Parathyroid adenoma (tissue), 2 donors: ENCODE measurements at regions not wholly inside any gene's neighbourhood (a gene's known extent, or its start where the extent isn't known, plus 50 kb on each side); places are given as distances from the start of the nearest gene placed in this dataset.

ENCODE experiments used
- H2AFZ ChIP-seq: fragments of 300-600 bp; sonication (generic); one replicate; pipeline ENCODE4 v1.7.0; 2017; ENCODE audit warnings: antibody characterized with exemption, mild to moderate bottlenecking
- H3K27ac ChIP-seq: fragments of 300-600 bp; sonication (generic); one replicate; pipeline ENCODE4 v1.7.0; 2017
- H3K27me3 ChIP-seq: fragments of 300-600 bp; sonication (generic); one replicate; pipeline ENCODE4 v1.7.0; 2017; ENCODE audit warnings: low read length; ENCODE audit not compliant: control insufficient read depth, insufficient read depth
- H3K36me3 ChIP-seq: fragments of 300-600 bp; sonication (generic); one replicate; pipeline ENCODE4 v1.7.0; 2017; ENCODE audit warnings: low read length; ENCODE audit not compliant: control insufficient read depth, insufficient read depth
- H3K4me1 ChIP-seq: fragments of 300-600 bp; sonication (generic); one replicate; pipeline ENCODE4 v1.7.0; 2017; ENCODE audit warnings: control low read depth
- H3K4me2 ChIP-seq: fragments of 300-600 bp; sonication (generic); one replicate; pipeline ENCODE4 v1.7.0; 2017; ENCODE audit warnings: low read length
- H3K4me3 ChIP-seq: fragments of 300-600 bp; sonication (generic); one replicate; pipeline ENCODE4 v1.7.0; 2017; ENCODE audit warnings: low read depth, low read length
- H3K79me2 ChIP-seq: fragments of 300-600 bp; sonication (generic); one replicate; pipeline ENCODE4 v1.7.0; 2017; ENCODE audit warnings: control low read depth
- H3K9ac ChIP-seq: fragments of 300-600 bp; sonication (generic); one replicate; pipeline ENCODE4 v1.7.0; 2017; ENCODE audit warnings: mild to moderate bottlenecking
- H3K9me3 ChIP-seq: fragments of 300-600 bp; sonication (generic); one replicate; pipeline ENCODE4 v1.7.0; 2017; ENCODE audit warnings: low read length; ENCODE audit not compliant: control insufficient read depth
- TF ChIP-seq, protein P1 (sequence below): fragments of 300-600 bp; sonication (generic); IDR thresholded peaks from one replicate; pipeline ENCODE4 v1.7.0; 2017; ENCODE audit warnings: antibody characterized with exemption, mild to moderate bottlenecking
- donor health status: primary hyperparathyroidism.

- H3K79me2 ChIP-seq = no peaks in the 10 kb centered on the region
- no peaks in the 10 kb centered on the region for H3K9me3 ChIP-seq
- H3K36me3 ChIP-seq = no peaks in the 10 kb centered on the region
- H3K9ac ChIP-seq = no peak overlapping the region
- no peaks in the 10 kb centered on the region for H3K4me1 ChIP-seq
- H3K27me3 ChIP-seq = no peaks in the 10 kb centered on the region
- H2AFZ ChIP-seq = no peak overlapping the region
- TF ChIP-seq, protein P1, sequence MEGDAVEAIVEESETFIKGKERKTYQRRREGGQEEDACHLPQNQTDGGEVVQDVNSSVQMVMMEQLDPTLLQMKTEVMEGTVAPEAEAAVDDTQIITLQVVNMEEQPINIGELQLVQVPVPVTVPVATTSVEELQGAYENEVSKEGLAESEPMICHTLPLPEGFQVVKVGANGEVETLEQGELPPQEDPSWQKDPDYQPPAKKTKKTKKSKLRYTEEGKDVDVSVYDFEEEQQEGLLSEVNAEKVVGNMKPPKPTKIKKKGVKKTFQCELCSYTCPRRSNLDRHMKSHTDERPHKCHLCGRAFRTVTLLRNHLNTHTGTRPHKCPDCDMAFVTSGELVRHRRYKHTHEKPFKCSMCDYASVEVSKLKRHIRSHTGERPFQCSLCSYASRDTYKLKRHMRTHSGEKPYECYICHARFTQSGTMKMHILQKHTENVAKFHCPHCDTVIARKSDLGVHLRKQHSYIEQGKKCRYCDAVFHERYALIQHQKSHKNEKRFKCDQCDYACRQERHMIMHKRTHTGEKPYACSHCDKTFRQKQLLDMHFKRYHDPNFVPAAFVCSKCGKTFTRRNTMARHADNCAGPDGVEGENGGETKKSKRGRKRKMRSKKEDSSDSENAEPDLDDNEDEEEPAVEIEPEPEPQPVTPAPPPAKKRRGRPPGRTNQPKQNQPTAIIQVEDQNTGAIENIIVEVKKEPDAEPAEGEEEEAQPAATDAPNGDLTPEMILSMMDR = no peak
- no peak overlapping the region for H3K4me3 ChIP-seq
- H3K27ac ChIP-seq = no peak overlapping the region
- H3K4me2 ChIP-seq = no peak overlapping the region
These were observed 78.4 kb upstream of the MED9 start for GRCh38 chr17:17398188-17398942.

DNA sequence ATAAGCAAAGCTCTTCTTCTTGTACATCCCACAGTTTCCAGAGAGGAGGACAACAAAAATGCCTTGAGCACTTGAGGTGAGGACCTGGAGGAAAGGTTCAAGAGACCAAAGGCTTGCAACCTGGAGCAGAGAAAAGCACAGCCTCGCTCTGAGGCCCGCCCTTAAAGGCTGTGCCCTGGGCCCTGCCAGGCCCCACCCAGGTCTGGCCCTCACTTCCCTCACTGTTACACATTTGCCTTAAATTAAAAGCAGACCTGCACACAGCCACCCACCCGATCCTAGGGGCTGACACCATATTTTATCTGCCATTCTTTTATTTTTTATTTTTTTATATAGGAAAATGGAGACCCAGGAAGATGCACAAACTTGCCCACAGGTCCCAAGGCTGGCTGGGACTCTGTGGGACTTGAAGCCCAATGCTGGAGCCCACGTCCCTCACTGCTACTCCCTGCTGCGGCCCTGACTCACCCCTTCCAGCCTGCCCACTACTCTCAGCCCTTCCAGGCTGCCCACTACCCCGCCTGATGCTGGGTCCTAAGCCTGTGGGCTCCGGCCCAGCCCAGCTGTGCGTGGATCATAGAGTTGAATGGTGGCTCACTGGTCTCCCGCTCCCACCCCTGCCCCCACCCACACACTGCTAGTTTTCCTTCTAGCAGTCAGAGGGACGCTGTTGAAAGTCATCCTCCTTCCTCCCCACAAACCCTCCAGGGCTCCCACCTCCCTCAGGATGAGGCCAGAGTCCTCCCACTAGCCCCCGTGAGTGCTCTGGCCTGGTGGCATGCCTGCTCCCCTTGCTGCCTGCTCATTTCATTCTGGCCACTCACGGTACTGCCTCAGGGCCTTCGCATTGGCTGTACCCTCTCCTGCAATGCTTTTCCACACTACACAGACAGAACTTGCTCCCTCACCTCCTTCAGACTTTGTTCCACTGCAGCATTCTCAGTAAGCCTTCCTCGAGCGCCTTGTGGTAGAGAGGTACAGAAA lies 77.6 kb upstream of the MED9 start:
- no peaks in the 10 kb centered on the region for H3K4me1 ChIP-seq
- H3K4me3 ChIP-seq = no peak overlapping the region
- TF ChIP-seq, protein P1 = no peak
- no peaks in the 10 kb centered on the region for H3K79me2 ChIP-seq
- H2AFZ ChIP-seq = no peak overlapping the region
- H3K9me3 ChIP-seq = no peaks in the 10 kb centered on the region
- H3K27ac ChIP-seq = no peak overlapping the region
- no peaks in the 10 kb centered on the region for H3K36me3 ChIP-seq
- no peak overlapping the region for H3K4me2 ChIP-seq
- no peaks in the 10 kb centered on the region for H3K27me3 ChIP-seq
- no peak overlapping the region for H3K9ac ChIP-seq

DNA sequence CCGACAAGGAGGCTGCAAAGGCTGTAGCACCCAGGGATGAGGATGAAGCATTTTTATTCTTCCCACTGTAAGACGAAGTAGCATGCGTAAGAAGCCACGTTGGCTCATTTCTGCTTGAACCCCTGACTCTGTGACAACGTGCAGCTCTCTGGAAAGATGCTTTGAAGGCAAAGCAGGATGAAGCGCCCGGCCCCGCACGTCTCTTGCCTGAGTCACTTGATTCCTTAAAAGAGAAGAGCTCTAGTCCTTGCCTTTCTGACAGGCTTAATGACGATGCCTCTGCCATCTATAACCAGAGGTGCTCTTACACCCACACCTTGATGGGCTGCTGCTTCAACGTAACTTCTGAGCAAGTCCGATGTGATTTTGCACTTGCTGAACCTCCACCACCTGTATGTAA lies 76.7 kb upstream of the MED9 start:
- H3K4me2 ChIP-seq = no peak overlapping the region
- no peak overlapping the region for H2AFZ ChIP-seq
- TF ChIP-seq, protein P1 = no peak
- no peaks in the 10 kb centered on the region for H3K9me3 ChIP-seq
- H3K27ac ChIP-seq = no peak overlapping the region
- H3K4me1 ChIP-seq = no peaks in the 10 kb centered on the region
- H3K79me2 ChIP-seq = no peaks in the 10 kb centered on the region
- H3K9ac ChIP-seq = no peak overlapping the region
- no peak overlapping the region for H3K4me3 ChIP-seq
- H3K27me3 ChIP-seq = no peaks in the 10 kb centered on the region
- H3K36me3 ChIP-seq = no peaks in the 10 kb centered on the region

DNA sequence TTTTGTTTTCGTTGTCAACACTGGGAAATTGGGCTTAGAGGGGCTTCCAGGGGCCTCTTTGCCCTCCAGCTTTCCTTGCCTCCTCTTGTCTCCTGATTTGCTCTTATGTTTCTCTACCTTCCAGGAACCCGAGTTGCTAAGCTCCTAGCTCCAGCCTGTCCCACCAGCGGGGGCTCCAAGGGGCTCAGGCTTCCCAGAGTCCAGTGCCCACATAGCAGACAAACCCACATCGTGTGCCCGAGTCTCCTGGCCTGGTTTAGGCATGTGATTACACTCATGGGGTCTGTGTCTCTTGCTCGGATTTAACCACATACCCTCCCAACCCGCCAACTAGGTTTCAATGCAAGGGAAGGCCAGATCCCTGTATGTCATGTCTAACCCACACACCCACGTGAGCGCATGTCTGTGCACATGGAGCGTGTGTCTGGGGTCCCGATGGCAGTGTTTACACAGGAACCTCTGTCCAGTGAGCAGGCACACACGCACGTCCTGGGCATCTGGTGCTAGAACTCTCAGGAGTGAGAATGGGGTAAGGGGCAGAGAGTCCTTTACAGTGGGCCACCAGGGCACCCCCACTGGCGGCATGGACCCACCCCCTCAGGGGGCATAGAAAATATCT lies 76.1 kb upstream of the MED9 start:
- Histone ChIP-seq H3K9me3 (no peaks in the 10 kb centered on the region), H3K4me2 (no peak overlapping the region), H3K36me3 (no peaks in the 10 kb centered on the region), H3K4me3 (no peak overlapping the region), H3K9ac (no peak overlapping the region), H2AFZ (no peak overlapping the region), H3K4me1 (no peaks in the 10 kb centered on the region), H3K27me3 (no peaks in the 10 kb centered on the region), H3K79me2 (no peaks in the 10 kb centered on the region), H3K27ac (no peak overlapping the region)
- TF ChIP-seq, protein P1 = no peak
